OCI-LY1 (cell line): ENCODE measurements at regions not wholly inside any gene's neighbourhood (a gene's known extent, or its start where the extent isn't known, plus 50 kb on each side); places are given as distances from the start of the nearest gene placed in this dataset.

ENCODE experiments used
- H2AFZ ChIP-seq: fragments of 200-600 bp; sonication (generic), shearing (Covaris generic); 2 replicates; pipeline ENCODE4 v1.6.0; 2014; ENCODE audit warnings: antibody characterized with exemption, mild to moderate bottlenecking, low read length
- H3F3A ChIP-seq: fragments of 200-600 bp; sonication (generic), shearing (Covaris generic); 2 replicates; pipeline ENCODE4 v1.6.0; 2014; ENCODE audit warnings: mild to moderate bottlenecking, antibody characterized with exemption, low read length, moderate library complexity; ENCODE audit not compliant: insufficient read depth
- H3K27ac ChIP-seq: fragments of 200-600 bp; sonication (generic); 2 replicates; pipeline ENCODE4 v1.5.1; 2014; ENCODE audit warnings: low read length, mixed run types, mild to moderate bottlenecking, low read depth; ENCODE audit not compliant: poor library complexity, severe bottlenecking
- H3K27me3 ChIP-seq: fragments of 200-600 bp; sonication (generic); 2 replicates; pipeline ENCODE4 v1.6.0; 2014; ENCODE audit warnings: antibody characterized with exemption, mild to moderate bottlenecking, low read length, moderate library complexity; ENCODE audit not compliant: insufficient read depth
- H3K36me3 ChIP-seq: fragments of 200-600 bp; sonication (generic); 2 replicates; pipeline ENCODE4 v1.6.1; 2014; ENCODE audit warnings: mild to moderate bottlenecking, antibody characterized with exemption, low read length, moderate library complexity, mixed read lengths; ENCODE audit not compliant: insufficient read depth
- H3K4me1 ChIP-seq: fragments of 200-600 bp; sonication (generic); 2 replicates; pipeline ENCODE4 v1.5.1; 2014; ENCODE audit warnings: mild to moderate bottlenecking, low read length, moderate library complexity; ENCODE audit not compliant: insufficient read depth, severe bottlenecking
- H3K4me2 ChIP-seq: fragments of 200-600 bp; sonication (generic), shearing (Covaris generic); 2 replicates; pipeline ENCODE4 v1.6.1; 2014; ENCODE audit warnings: low read length
- H3K4me3 ChIP-seq: fragments of 200-600 bp; sonication (generic); 2 replicates; pipeline ENCODE4 v1.5.1; 2014; ENCODE audit warnings: low read length, low read depth, mild to moderate bottlenecking, mixed read lengths; ENCODE audit not compliant: poor library complexity, severe bottlenecking
- H3K79me2 ChIP-seq: fragments of 200-600 bp; shearing (Covaris generic); 2 replicates; pipeline ENCODE4 v1.6.1; 2016; ENCODE audit warnings: mixed run types, low read length, mixed read lengths; ENCODE audit not compliant: insufficient read depth
- H3K9ac ChIP-seq: fragments of 200-600 bp; sonication (generic), shearing (Covaris generic); 2 replicates; pipeline ENCODE4 v1.6.1; 2014; ENCODE audit warnings: mild to moderate bottlenecking, low read length, mixed read lengths
- H3K9me2 ChIP-seq: fragments of 200-600 bp; sonication (generic), shearing (Covaris generic); 2 replicates; pipeline ENCODE4 v1.6.1; 2014; ENCODE audit warnings: low read depth, mild to moderate bottlenecking, low read length, mixed read lengths
- H3K9me3 ChIP-seq: fragments of 200-600 bp; shearing (Covaris generic); 2 replicates; pipeline ENCODE4 v1.6.1; 2014; ENCODE audit warnings: low read length, mixed read lengths
- H4K20me1 ChIP-seq: fragments of 200-600 bp; sonication (generic), shearing (Covaris generic); 2 replicates; pipeline ENCODE4 v1.6.0; 2016; ENCODE audit warnings: mild to moderate bottlenecking, low read length; ENCODE audit not compliant: insufficient read depth
- CTCF ChIP-seq: fragments of 200-600 bp; sonication (generic), shearing (Covaris generic); IDR thresholded peaks from 2 replicates; pipeline ENCODE4 v1.5.1; 2017; ENCODE audit warnings: mild to moderate bottlenecking, antibody characterized with exemption, low read length, moderate library complexity, mixed read lengths
- EZH2 ChIP-seq: fragments of 200-600 bp; sonication (generic), shearing (Covaris generic); IDR thresholded peaks from 2 replicates; pipeline ENCODE4 v1.8.0; 2017; ENCODE audit warnings: borderline replicate concordance, mixed run types, mild to moderate bottlenecking, antibody characterized with exemption, low read length, moderate library complexity, mixed read lengths

GRCh38 chr5:17806818-17807468 is 172.7 kb downstream of the TAF11L14 start:
- H3K9me2 ChIP-seq, result no peaks in the 10 kb centered on the region
- TF ChIP-seq EZH2 (no peak), CTCF (no peak)
- H2AFZ ChIP-seq, result no peak overlapping the region

GRCh38 chr5:17808566-17808965 is 174.3 kb downstream of the TAF11L14 start:
- TF ChIP-seq EZH2, result no peak
- TF ChIP-seq CTCF, result no peak
- Histone ChIP-seq H3K9me2 (no peaks in the 10 kb centered on the region), H3K79me2 (no peaks in the 10 kb centered on the region), H3K36me3 (no peaks in the 10 kb centered on the region), H3K4me1 (no peaks in the 10 kb centered on the region), H3K27me3 (no peaks in the 10 kb centered on the region), H3K4me3 (no peak overlapping the region), H4K20me1 (no peaks in the 10 kb centered on the region), H3F3A (no peaks in the 10 kb centered on the region), H3K27ac (no peak overlapping the region), H3K9me3 (no peaks in the 10 kb centered on the region), H2AFZ (no peak overlapping the region), H3K4me2 (no peak overlapping the region), H3K9ac (no peak overlapping the region)

More at GRCh38 chr5:17806818-17807468, 172.7 kb downstream of the TAF11L14 start:
- H3K79me2 ChIP-seq, result no peaks in the 10 kb centered on the region
- no peak overlapping the region for H3K4me3 ChIP-seq
- H4K20me1 ChIP-seq, result no peaks in the 10 kb centered on the region
- H3K36me3 ChIP-seq, result no peaks in the 10 kb centered on the region
- no peak overlapping the region for H3K9ac ChIP-seq
- no peaks in the 10 kb centered on the region for H3K9me3 ChIP-seq
- no peaks in the 10 kb centered on the region for H3F3A ChIP-seq
- H3K4me2 ChIP-seq, result no peak overlapping the region
- H3K27me3 ChIP-seq, result no peaks in the 10 kb centered on the region
- H3K27ac ChIP-seq, result no peak overlapping the region
- no peaks in the 10 kb centered on the region for H3K4me1 ChIP-seq

- H3K9me3 ChIP-seq, result no peaks in the 10 kb centered on the region
- no peaks in the 10 kb centered on the region for H3K27me3 ChIP-seq
- H3K36me3 ChIP-seq, result no peaks in the 10 kb centered on the region
- TF ChIP-seq CTCF, result no peak
- TF ChIP-seq EZH2, result no peak
- no peak overlapping the region for H3K4me2 ChIP-seq
- no peaks in the 10 kb centered on the region for H3K4me1 ChIP-seq
- H3F3A ChIP-seq, result no peaks in the 10 kb centered on the region
- H3K79me2 ChIP-seq, result no peaks in the 10 kb centered on the region
- no peaks in the 10 kb centered on the region for H3K9me2 ChIP-seq
- no peak overlapping the region for H2AFZ ChIP-seq
- H3K9ac ChIP-seq, result no peak overlapping the region
- H3K27ac ChIP-seq, result no peak overlapping the region
- H4K20me1 ChIP-seq, result no peaks in the 10 kb centered on the region
- no peak overlapping the region for H3K4me3 ChIP-seq
Measured at GRCh38 chr5:17810734-17811133, 176.5 kb downstream of the TAF11L14 start.
